ENCODE measurements at regions not wholly inside any gene's neighbourhood (a gene's known extent, or its start where the extent isn't known, plus 50 kb on each side); places are given as distances from the start of the nearest gene placed in this dataset.

DNA sequence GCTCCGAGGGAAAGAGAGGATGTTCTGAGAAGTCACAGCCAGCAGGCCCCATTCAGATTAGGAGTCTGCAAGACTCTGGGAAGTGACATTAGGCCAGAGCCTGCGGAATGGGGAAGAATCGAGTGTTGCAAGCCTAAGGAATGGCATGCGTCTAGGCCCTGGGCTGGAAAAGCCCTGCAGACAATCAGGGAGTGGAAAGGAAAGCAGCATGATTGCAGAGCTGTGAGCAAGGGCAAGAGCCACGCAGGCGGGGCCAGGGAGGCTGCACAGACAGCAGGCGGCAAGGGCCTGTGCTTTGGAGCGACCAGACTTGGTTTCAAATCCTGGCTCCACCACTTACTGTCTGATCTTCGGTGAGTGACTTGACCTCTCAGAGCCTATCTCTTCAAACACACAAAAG, 118.2 kb downstream of the RRAGC start:
- BruUV-seq (replicated peaks), result no TSS peak
- no peak for TF ChIP-seq EZH2 (IDR thresholded peaks at IDR 0.05; ENCODE audit: borderline replicate concordance, low read depth, low read length, severe bottlenecking)
- TF ChIP-seq FOS (IDR thresholded peaks at IDR 0.05; ENCODE audit: borderline replicate concordance, insufficient read depth, low read length), result no peak
- TF ChIP-seq, protein P1, sequence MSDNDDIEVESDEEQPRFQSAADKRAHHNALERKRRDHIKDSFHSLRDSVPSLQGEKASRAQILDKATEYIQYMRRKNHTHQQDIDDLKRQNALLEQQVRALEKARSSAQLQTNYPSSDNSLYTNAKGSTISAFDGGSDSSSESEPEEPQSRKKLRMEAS (IDR thresholded peaks at IDR 0.05; ENCODE audit: insufficient read depth, insufficient read length), result no peak
- TF ChIP-seq POLR2AphosphoS5 (IDR thresholded peaks at IDR 0.05; ENCODE audit: insufficient read depth, low read depth, low read length), result no peak
- TF ChIP-seq MYC (IDR thresholded peaks at IDR 0.05; ENCODE audit: low read depth, low read length), result no peak
- no peak for TF ChIP-seq JUN (IDR thresholded peaks at IDR 0.05; ENCODE audit: borderline replicate concordance, insufficient read depth, insufficient read length, low read depth)
- TF ChIP-seq POLR2A (IDR thresholded peaks at IDR 0.05; ENCODE audit: low read depth, low read length), result no peak
- TF ChIP-seq, protein P2, sequence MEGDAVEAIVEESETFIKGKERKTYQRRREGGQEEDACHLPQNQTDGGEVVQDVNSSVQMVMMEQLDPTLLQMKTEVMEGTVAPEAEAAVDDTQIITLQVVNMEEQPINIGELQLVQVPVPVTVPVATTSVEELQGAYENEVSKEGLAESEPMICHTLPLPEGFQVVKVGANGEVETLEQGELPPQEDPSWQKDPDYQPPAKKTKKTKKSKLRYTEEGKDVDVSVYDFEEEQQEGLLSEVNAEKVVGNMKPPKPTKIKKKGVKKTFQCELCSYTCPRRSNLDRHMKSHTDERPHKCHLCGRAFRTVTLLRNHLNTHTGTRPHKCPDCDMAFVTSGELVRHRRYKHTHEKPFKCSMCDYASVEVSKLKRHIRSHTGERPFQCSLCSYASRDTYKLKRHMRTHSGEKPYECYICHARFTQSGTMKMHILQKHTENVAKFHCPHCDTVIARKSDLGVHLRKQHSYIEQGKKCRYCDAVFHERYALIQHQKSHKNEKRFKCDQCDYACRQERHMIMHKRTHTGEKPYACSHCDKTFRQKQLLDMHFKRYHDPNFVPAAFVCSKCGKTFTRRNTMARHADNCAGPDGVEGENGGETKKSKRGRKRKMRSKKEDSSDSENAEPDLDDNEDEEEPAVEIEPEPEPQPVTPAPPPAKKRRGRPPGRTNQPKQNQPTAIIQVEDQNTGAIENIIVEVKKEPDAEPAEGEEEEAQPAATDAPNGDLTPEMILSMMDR (IDR thresholded peaks at IDR 0.05; ENCODE audit: extremely low read depth in 1 of 2, insufficient read depth in 1 of 2, low read depth in 1 of 2, low read length in 2 of 2), result no peak
- TF ChIP-seq GATA2 (IDR thresholded peaks at IDR 0.05; ENCODE audit: insufficient read depth, insufficient read length, low read depth, low read length), result no peak

More for the DNA sequence above, 118.2 kb downstream of the RRAGC start:
- ChIA-PET POLR2A (interaction anchor here (0.7 kb wide), 1 partner anchor 13 kb away, joined by 3 read pairs; no protein-coding TSS in a partner anchor), CTCF (no interaction called here)
- H2AFZ ChIP-seq (ENCODE audit: low read depth, low read length), result no peak overlapping the region
- H3K36me3 ChIP-seq (ENCODE audit: control insufficient read depth in 2 of 2, extremely low read depth in 1 of 2, insufficient read depth in 2 of 2, low read length in 2 of 2), result no peaks in the 10 kb centered on the region
- no peak overlapping the region for H3K4me3 ChIP-seq (replicated peaks in 1 of 3; ENCODE audit: insufficient read depth in 1 of 3, low read depth in 1 of 3, low read length in 3 of 3)
- H3K9me3 ChIP-seq (replicated peaks; ENCODE audit: control insufficient read depth, insufficient read depth, low read length), result no peaks in the 10 kb centered on the region
- no peak overlapping the region for H3K27ac ChIP-seq (ENCODE audit: insufficient read depth, low read depth, low read length)
- no peaks in the 10 kb centered on the region for H3K4me1 ChIP-seq (ENCODE audit: control insufficient read depth, extremely low read depth, insufficient read depth, low read length)
- no peak overlapping the region for H3K4me2 ChIP-seq (ENCODE audit: insufficient read depth, low read length)
- no peak overlapping the region for H3K9ac ChIP-seq (replicated peaks; ENCODE audit: extremely low read depth, insufficient read depth, low read length)
- intact Hi-C loops (cut with micrococcal nuclease) (no loop called here), dilution Hi-C loops (cut with MboI; ENCODE audit: extremely low pct_ligation_motif_present, low sequenced_read_pairs) (no loop called here)
- no peaks in the 10 kb centered on the region for H4K20me1 ChIP-seq (replicated peaks; ENCODE audit: control insufficient read depth, extremely low read depth, insufficient read depth, low read length)
- DNase-seq (ENCODE audit: low read depth, low spot score), result no peak
- H3K9me1 ChIP-seq (replicated peaks; ENCODE audit: control insufficient read depth, extremely low read depth, insufficient read depth, low read length), result no peaks in the 10 kb centered on the region
- no peaks in the 10 kb centered on the region for H3K79me2 ChIP-seq (ENCODE audit: control insufficient read depth, insufficient read depth, low read length)
- no peak for FAIRE-seq
- H3K27me3 ChIP-seq (ENCODE audit: control insufficient read depth in 2 of 2, insufficient read depth in 2 of 2, low read length in 2 of 2), result no peaks in the 10 kb centered on the region
